GM18498 (cell line): ENCODE measurements at regions not wholly inside any gene's neighbourhood (a gene's known extent, or its start where the extent isn't known, plus 50 kb on each side); places are given as distances from the start of the nearest gene placed in this dataset.
"Not testable (repeated sequence)": the region's sequence is repeated elsewhere in the genome, so short reads cannot be mapped to it uniquely, and the experiment has no call there.

Experiments used
- ATAC-seq: cut with Tn5 transposase; IDR thresholded peaks from one replicate; pipeline ENCODE4 v1.9.1; 2021; ENCODE audit warnings: mild to moderate bottlenecking, moderate library complexity; ENCODE audit not compliant: unreplicated experiment

DNA sequence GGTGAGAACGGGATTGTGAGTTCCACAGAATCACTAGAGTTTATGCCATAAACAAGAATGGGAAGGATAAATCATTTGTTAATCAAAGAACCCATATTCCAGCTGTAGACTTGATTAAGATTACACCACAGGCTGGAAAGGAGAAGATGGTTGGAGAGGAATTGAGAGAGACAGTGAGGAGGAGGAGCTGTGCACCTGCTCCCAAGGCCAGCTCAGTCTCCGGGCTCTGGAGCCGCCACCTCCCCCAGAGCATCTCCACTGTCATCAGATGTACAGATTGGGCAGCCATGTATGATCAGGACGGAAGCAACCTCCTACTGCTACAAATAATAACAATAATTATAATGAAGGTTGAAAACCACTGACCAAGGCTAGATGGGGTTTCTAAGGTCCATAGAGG lies 170.0 kb downstream of the MINAR1 start:
- no peak for ATAC-seq

DNA sequence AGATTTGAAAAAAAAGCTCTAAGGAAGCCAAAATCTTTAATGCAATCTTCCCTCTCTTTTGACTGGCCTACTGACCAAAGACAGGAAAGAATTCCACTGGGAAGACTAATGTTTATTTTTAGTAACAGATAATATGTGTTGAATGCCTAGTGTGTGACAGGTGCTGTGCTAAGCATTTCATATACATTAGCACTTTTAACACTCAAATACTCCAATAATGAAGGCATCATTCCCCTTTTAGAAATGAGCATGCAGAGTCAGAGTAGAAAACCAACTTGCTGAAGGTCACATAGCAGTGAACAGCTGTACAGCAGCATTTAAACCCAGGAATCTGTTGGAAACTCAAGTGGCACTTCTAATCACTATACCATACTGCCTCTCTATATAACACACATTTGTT lies 170.6 kb downstream of the MINAR1 start:
- no peak for ATAC-seq

DNA sequence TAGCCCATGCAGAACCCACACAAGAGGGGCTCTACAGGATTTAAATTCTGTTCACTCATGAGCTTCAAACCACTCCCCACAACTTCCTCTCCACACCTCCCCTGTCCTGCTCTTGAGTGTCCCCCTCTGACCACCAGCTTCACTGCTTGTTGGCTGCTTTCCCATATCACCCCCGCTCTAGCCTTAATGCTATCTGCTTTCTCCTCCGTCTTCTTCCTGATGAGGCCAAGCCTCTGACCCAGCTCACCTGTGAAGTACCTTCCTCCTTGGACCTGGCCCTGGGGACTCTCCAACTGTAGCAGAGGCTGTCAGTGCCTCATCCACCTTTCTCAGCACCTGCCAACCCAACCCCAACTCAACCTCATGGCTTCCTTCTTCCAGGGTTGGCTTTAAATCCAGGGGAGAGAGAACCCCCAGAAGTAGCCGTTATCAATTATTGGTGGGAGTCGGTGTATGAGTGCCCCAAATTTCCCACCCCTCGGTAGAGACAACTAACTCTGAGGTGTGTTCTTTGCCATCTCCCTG lies 174.8 kb downstream of the MINAR1 start:
- no peak for ATAC-seq

DNA sequence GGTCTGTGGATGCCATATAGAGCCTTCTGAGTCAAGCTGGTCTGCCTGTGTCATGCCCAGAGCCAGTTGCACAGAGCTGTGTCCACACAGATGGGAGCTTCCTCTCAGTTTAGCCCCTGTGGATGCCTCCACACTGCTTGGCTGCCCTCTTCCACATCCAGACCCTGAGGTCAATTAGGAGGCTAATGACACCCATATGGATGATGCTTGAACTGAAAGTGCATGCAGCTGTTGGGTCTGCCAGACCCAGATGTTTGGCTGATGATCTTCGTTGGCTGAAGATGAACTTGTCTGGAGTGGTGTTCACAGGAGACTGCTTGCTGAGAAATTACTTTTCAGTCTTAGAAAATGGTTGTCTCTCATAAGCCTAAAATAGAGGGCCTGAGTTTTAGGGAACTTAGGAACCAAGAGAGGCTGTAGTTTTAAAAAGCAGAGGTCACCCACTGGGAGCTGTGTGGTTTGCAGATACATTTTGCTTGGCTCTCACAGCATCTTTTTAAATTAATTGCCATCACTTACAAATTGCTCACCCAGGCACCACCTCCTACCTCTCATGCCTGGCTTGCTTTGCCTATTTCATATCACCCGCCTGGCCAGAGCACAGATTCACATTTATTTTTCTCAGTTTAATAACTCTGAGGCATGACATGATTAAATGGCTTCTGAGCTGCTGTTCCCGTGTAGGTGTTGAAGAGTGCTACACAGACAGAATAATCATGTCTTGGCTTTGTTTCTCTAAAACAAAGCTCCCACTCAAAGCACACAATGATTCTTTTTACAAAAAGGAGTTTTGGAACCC lies 176.1 kb downstream of the MINAR1 start:
- no peak for ATAC-seq

DNA sequence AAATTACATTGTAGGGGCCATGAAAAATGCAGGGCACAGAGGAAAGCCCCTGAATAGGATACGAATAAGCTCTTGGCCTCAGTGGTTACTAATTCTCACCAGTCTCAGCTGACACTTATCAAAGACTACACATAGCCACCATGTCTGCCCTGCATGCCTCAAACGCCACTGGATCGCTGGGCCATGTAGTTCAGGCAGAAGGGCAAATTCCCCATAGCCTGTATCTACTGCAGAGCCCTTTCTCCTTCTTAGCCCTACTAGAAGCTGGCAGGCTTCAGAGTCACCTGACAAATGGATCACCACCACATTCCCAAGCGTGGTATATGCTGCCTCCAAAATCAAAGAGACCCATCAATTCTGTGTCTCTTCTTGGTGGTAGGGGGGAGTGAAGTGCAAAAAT lies 177.4 kb downstream of the MINAR1 start:
- no peak for ATAC-seq

DNA sequence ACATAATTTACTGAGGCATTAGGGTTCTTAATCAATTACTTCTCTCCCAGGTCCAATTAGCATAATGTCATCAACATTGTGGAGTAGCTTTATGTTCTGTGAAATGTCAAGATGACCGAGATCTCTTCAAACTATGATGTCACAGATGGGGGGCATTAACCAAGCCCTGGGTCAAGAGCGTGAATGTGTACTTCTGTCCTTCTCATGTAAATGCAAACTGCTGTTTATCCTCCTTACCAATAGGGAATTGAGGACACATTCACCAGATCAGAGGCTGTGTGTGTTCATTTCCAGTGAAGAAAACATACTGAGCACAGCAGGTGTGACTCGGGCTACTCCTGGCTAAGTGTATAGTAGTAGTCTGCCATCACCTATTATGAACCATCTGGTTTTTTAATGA lies 177.9 kb downstream of the MINAR1 start:
- no peak for ATAC-seq

DNA sequence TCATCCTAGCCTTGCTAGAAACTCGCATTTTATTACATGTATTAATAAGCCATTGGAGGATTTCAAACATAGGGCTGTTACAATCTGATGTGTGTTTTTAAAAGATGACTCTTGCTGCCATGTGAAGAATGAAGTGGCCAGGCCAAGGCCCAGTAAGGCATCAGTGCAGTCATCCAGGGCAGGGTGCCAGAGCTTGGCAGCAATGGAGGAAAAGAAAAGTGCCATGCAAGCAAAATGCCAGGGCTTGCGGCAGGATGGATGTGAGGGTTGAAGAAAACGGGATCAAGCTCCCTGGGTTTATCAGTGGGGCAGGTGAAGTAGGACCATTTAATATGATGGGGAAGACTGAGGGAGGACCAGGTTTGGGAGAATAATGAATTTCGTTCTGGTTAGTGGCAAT lies 183.6 kb downstream of the MINAR1 start:
- no peak for ATAC-seq

DNA sequence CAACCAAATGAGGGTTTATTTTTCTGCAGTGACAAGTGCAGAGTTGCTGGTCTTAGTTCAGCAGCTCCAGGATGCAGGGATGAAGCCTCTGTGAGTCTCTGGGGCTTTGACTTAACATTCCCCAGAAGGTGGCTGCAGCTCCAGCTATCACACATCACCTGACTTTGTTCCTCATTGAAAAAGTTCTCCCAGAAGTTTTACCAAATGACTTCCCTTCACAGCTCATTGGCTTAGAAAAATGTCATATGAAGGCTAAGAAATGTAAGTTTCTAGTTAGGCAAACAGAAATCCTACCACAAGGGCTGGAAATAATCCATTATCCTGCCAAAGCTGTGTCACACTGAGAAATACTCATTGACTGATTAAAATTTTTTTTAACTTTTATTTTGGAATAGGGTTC lies 184.9 kb downstream of the MINAR1 start:
- ATAC-seq: no peak

DNA sequence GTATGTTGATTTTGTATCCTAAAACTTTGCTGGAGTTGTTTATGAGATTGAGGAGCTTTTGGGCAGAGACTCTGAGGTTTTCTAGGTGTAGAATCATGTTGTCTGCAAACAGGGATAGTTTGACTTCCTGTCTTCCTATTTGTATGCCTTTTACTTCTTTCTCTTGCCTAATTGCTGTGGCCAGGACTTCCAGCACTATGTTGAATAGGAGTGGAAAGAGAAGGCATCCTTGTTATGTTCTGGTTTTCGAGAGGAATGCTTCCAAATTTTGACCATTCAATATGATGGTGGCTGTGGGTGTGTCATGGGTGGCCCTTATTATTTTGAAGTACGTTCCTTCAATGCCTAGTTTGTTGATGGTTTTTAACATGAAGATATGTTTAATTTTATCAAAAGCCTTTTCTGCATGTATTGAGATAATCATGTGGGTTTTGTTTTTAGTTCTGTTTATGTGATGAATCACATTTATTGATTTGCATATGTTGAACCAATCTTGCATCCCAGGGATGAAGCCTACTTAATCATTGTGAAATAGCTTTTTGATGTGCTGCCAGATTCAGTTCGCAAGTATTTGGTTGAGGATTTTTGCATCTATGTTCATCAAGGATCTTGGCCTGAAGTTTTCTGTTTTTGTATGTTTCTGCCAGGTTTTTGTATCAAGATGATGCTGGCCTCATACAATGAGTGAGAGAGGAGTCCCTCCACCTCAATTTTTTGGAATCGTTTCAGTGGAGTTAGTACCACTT lies 188.1 kb downstream of the MINAR1 start:
- no peak for ATAC-seq

DNA sequence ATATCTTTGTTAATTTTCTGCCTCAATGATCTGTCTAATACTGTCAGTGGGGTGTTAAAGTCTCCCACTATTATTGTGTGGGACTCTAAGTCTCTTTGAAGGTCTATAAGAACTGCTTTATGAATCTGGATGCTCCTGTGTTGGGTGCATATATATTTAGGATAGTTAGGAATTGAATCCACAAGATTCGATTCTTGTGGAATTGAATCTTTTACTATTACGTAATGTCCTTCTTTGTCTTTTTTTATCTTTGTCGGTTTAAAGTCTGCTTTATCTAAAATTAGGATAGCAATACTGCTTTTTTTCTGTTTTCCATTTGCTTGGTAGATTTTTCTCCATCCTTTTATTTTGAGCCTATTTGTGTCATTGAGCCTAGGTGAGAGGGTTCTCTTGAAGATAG lies 189.7 kb downstream of the MINAR1 start:
- not testable (repeated sequence) for ATAC-seq

DNA sequence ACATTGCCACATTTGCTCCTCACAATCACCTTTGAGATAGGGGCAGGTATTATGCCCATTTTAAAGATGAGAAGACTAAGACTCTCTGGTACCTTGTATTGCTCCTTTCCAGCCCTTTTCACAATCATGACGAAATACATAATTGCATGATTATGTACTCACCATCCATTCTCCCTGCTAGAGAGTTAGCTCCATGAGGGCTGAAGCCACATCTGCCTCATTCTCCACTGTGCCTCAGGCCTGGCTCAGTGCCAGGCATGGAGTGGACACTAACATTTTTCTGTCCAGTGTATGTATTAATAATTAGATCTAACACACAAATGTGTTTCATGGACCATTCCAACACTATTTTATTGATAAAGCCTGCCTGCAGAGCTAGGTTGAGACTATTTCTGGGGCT lies 191.4 kb downstream of the MINAR1 start:
- ATAC-seq: no peak

DNA sequence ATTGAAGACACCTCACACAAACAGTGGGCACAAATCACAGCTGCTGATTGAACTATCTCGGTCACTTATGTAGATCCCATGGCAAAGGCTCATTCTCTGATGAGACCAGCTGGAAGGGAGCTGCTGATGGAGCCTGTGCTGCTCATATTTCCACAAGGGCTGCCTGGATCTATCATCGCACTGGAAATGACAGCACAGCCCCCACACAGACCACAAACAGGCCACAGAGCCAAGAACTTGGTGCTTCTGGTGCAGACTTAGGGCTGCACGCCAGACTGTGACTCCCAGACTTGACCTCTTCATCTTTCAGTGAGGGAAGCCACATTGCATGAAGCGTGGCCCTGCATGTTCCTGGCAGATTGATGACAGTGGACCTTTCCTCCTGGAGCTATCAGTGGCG lies 197.6 kb downstream of the MINAR1 start:
- ATAC-seq: no peak

DNA sequence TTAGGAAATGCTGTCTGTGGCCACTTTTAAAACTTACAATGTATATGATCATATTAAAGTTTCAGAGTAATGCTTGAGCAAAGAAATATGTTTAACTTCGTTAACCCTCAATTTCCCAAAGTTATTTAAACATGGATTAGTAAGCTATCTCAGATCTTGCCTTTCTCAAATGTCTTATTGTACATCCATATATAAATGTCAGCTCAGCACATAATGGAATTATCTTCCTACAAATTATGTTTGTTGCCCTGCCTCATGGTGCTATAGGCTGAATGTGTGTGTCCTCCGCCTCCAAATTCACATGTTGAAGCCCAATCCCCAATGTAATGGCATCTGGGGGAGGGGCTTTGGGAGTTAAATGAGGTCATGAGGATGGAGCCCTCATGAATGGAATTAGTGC lies 200.3 kb downstream of the MINAR1 start:
- no peak for ATAC-seq

DNA sequence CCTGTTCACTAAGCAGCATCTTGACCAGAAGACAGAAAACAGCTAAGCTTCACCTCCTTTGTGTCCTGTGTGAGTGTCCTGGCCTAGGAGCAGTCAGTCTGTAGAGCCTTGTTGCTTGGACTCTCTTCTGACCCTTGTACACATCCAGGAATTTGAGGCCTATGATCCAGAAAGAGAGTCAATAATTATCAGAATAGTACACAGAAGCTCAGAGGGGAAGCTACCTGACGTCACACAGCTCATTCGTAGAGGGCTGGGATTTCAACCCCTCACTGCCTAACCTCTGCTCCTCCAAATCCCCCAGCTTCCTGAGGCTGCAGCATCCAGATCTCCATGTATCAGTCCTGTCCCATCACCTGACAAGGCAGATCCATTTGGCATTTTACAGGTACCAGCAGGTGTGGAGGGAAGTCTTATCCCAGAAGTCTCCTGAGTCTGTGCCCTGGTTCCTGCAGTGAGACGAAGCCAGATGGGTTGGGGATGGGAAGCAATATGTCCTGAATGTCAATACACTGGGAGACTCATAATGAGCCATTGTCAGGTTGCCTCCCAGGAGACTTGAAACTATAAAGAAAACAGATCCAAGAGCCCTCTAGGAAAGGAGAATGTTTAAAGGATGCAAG lies 203.1 kb downstream of the MINAR1 start:
- no peak for ATAC-seq

DNA sequence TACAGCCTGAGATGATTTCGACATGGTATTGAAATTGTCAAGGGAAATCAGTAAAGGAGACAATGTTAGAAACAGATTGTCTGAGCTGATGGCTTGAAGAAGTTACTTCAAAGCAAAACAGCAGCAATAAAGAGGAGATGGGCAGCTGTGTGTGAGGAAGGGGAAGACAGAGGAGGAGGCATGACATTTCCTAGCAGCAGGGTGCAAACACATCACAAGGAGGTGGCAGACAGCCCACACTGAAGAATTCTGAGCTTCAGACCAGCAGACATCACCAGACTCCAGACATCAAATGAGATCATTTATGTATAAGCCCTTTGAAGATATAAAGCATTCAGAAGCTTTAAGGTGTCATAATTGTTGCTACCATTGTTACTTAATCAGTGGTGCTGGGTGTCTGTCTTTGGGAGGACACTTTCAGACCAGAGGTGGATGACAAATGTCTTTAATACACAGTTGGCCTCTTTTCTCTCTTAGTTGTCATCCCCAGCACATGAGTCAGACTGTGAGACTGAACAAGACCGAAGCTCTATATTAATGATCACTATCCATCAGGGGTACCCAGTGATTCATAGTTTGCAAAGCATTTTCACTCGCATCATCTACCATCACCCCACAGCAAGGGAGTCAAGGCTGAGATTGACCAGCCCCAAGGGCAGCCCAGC lies 203.9 kb downstream of the MINAR1 start:
- ATAC-seq: no peak

DNA sequence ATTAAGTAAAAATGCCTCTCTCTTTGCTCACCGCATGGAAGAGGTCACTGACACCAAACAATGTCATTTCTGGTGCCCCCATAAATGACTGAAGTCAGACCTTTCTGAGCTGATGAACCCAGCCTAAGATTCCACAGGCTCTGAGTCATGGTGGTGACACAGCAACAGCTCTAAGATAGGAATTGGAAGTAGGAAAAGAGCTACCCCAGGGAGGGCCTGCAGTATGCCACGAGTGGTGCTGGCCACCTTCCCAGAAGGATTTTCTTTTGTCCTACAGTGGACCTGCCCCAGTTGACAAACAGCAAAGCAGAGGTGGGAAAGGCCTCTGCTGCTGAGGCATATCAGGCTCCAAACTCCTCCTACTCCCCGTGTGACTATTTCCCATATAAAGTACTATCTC lies 208.1 kb downstream of the MINAR1 start:
- ATAC-seq: no peak

DNA sequence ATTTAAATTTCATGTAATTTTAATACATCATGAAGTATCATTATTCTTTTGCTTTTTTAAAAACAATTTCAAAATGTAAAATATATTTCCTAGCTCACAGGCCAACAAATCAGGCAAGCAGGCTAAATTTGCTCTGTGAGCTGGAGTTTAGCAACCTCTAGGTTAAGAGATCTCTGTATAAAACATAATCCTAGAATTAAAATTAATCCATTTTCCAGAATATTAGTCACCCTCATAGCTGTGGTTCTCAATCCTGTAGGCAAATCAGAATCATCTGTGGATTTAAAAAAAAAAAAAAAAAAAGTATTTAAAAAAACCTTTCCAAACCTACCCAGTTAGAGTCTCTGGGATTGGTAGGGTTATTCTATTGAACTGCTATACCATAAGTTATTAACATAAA lies 209.7 kb downstream of the MINAR1 start:
- no peak for ATAC-seq

DNA sequence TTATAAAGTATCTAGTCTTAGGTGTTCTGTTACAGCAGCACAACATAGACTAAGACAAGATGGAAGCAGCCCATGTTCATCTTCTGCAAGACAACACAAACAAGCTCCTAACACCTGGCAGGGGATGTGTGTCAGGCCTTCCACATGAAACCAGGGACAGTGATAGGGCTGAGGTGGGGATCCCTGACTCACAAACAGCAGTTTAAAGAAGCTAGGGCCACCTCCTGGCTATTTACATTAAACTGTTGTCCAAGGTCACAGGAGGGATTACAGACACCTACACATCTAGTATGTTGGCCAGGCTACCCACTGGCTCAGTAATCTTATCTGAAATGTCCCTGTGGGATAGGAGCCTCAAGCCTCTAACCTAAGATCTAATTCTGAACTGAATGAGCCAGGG lies 211.3 kb downstream of the MINAR1 start:
- ATAC-seq: no peak

DNA sequence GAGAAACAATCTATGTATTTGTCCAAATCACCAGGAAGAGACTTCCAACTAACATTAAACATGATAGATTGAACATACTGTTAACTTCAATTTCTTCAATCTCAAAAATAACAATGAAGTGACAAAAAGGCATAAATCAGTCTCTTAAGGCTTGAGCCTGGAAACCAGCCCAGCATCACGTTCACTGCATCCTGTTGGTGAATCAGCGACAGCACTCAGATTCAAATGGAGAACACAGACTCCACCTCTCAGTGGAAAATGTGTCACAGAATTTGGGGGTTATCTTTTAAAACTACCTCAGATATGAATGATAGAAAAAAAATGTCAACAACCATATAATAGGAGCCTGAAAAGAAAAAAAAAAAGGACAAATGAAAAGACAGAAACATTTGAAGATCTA lies 212.0 kb downstream of the MINAR1 start:
- ATAC-seq: no peak

DNA sequence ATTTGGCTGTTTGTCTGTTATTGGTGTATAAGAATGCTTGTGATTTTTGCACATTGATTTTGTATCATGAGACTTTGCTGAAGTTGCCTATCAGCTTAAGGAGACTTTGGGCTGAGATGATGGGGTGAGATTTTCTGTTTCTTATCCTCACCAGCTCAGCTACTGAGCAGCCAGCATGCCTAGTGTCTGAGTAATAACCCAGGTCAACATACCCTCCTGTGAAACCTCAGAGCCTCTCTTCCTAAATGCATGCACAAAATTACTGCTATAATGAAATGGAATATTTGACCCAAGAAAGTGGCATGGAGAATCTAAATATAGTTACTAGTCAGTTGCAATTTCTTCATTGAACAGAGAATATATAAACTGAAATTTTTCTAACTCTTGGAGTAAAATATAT lies 220.8 kb downstream of the MINAR1 start:
- ATAC-seq: not testable (repeated sequence)

DNA sequence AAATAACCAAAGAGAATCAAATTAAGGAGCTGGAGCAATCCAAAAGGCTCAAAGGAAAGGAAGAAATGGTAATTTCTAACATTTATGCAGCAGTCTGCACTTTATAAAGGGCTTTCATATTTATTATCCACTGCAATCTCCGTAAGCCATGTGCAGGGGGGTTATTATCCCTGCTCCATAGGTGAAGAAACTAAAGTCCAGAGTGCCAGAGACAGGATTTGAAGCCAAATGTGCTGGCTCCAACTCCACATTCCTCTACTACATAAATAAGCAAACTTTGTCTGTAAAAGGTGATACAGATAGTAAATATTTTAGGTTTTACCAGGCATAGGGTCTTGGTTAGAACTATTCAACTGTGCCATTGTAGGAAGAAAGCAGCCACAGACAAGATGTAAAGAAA lies 221.4 kb downstream of the MINAR1 start:
- no peak for ATAC-seq
